SU-DHL-6 (cell line): ENCODE measurements at regions not wholly inside any gene's neighbourhood (a gene's known extent, or its start where the extent isn't known, plus 50 kb on each side); places are given as distances from the start of the nearest gene placed in this dataset.

ENCODE experiments used
- H2AFZ ChIP-seq: fragments of 200-600 bp; sonication (generic); 2 replicates; pipeline ENCODE4 v1.6.1; 2014; ENCODE audit warnings: low read depth, mild to moderate bottlenecking, moderate library complexity, mixed read lengths, antibody characterized with exemption, low read length; ENCODE audit not compliant: severe bottlenecking
- H3F3A ChIP-seq: fragments of 200-600 bp; shearing (Covaris generic); 2 replicates; pipeline ENCODE4 v1.6.0; 2016; ENCODE audit warnings: antibody characterized with exemption, mild to moderate bottlenecking; ENCODE audit not compliant: insufficient read depth
- H3K27ac ChIP-seq: fragments of 200-600 bp; sonication (generic); 2 replicates; pipeline ENCODE4 v1.5.1; 2016; ENCODE audit warnings: low read depth, mild to moderate bottlenecking, low read length, moderate library complexity, mixed read lengths
- H3K27me3 ChIP-seq: fragments of 200-600 bp; sonication (generic), shearing (Covaris generic); 2 replicates; pipeline ENCODE4 v1.6.0; 2014; ENCODE audit warnings: mild to moderate bottlenecking, low read length
- H3K36me3 ChIP-seq: fragments of 200-600 bp; sonication (generic); 2 replicates; pipeline ENCODE4 v1.6.1; 2014; ENCODE audit warnings: mild to moderate bottlenecking, low read length, mixed read lengths
- H3K4me2 ChIP-seq: fragments of 300-600, 200-600 bp; shearing (Covaris generic), sonication (generic); 2 replicates; pipeline ENCODE4 v1.6.0; 2014; ENCODE audit warnings: low read length, low read depth, mild to moderate bottlenecking; ENCODE audit not compliant: poor library complexity, severe bottlenecking
- H3K4me3 ChIP-seq: fragments of 200-600 bp; sonication (generic); 2 replicates; pipeline ENCODE4 v1.5.1; 2014; ENCODE audit warnings: antibody characterized with exemption, low read length, mild to moderate bottlenecking, mixed read lengths; ENCODE audit not compliant: insufficient read depth, poor library complexity, severe bottlenecking
- H3K79me2 ChIP-seq: fragments of 200-600 bp; sonication (generic); 2 replicates; pipeline ENCODE4 v1.6.1; 2014; ENCODE audit warnings: mild to moderate bottlenecking, low read length, moderate library complexity; ENCODE audit not compliant: insufficient read depth
- H3K9ac ChIP-seq: fragments of 200-600 bp; sonication (generic); 2 replicates; pipeline ENCODE4 v1.7.0; 2014; ENCODE audit warnings: mild to moderate bottlenecking, low read length
- H3K9me2 ChIP-seq: fragments of 200-600 bp; sonication (generic); replicated peaks from 2 replicates; pipeline ENCODE4 v1.6.1; 2014; ENCODE audit warnings: low read length; ENCODE audit not compliant: insufficient read depth
- H3K9me3 ChIP-seq: fragments of 200-600 bp; sonication (generic); 2 replicates; pipeline ENCODE4 v1.6.1; 2014; ENCODE audit warnings: low read length, mixed read lengths; ENCODE audit not compliant: insufficient read depth
- H4K20me1 ChIP-seq: fragments of 200-600 bp; sonication (generic); 2 replicates; pipeline ENCODE4 v1.6.1; 2014; ENCODE audit warnings: low read depth, mild to moderate bottlenecking, antibody characterized with exemption, low read length, moderate library complexity, mixed read lengths
- CTCF ChIP-seq: fragments of 200-600 bp; sonication (generic); IDR thresholded peaks from one replicate; pipeline ENCODE4 v1.5.1; 2017; ENCODE audit warnings: antibody characterized with exemption, mild to moderate bottlenecking, low read length, moderate library complexity; ENCODE audit not compliant: insufficient read depth, poor library complexity, severe bottlenecking
- EZH2phosphoT487 ChIP-seq: fragments of 200-600 bp; sonication (generic), shearing (Covaris generic); conservative IDR thresholded peaks from 2 replicates; pipeline ENCODE4 v1.6.1; 2018; ENCODE audit warnings: mild to moderate bottlenecking, antibody characterized with exemption, low read length, moderate library complexity, mixed read lengths

- H3K4me2 ChIP-seq, result no peak overlapping the region
- H3K9me3 ChIP-seq, result no peaks in the 10 kb centered on the region
- no peak overlapping the region for H3K4me3 ChIP-seq
- H3K27me3 ChIP-seq, result no peaks in the 10 kb centered on the region
- TF ChIP-seq EZH2phosphoT487, result no peak
- TF ChIP-seq CTCF, result no peak
- no peak overlapping the region for H2AFZ ChIP-seq
- H3K9me2 ChIP-seq, result no peaks in the 10 kb centered on the region
- no peak overlapping the region for H3K9ac ChIP-seq
- H3F3A ChIP-seq, result no peaks in the 10 kb centered on the region
- H3K27ac ChIP-seq, result no peak overlapping the region
- H3K79me2 ChIP-seq, result no peaks in the 10 kb centered on the region
- H3K36me3 ChIP-seq, result no peaks in the 10 kb centered on the region
- no peaks in the 10 kb centered on the region for H4K20me1 ChIP-seq
Observed at GRCh38 chr4:171181090-171181489, 632.1 kb upstream of the GALNTL6 start.

GRCh38 chr4:171170671-171171070 lies 642.5 kb upstream of the GALNTL6 start:
- no peak overlapping the region for H2AFZ ChIP-seq
- H3K4me2 ChIP-seq, result no peak overlapping the region

DNA sequence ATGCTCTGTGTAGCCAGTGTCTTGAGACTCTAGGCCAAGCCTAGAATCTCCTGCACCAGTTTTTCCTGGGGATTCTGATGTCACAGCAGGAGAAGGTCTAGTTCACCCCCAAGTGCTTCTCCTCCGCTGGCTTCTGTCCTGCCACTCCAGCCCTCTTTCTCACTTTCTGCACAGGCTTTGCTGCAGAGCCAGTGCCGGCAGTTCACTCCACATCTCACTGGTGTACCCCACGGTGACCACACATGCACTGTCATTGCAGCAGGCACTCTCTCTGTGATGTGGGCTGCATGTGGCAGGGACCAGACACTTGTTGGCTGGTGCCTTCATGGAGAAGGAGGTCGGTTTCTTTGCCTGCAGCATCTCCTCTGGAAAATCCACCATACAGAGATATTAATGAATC lies 643.8 kb upstream of the GALNTL6 start:
- H3K27ac ChIP-seq, result no peak overlapping the region
- no peak overlapping the region for H3K9ac ChIP-seq
- no peaks in the 10 kb centered on the region for H3K9me3 ChIP-seq
- H3K27me3 ChIP-seq, result no peaks in the 10 kb centered on the region
- no peaks in the 10 kb centered on the region for H3K36me3 ChIP-seq
- H3K9me2 ChIP-seq, result no peaks in the 10 kb centered on the region
- no peaks in the 10 kb centered on the region for H4K20me1 ChIP-seq
- TF ChIP-seq EZH2phosphoT487, result no peak
- TF ChIP-seq CTCF, result no peak
- no peaks in the 10 kb centered on the region for H3F3A ChIP-seq
- H2AFZ ChIP-seq, result no peak overlapping the region
- no peak overlapping the region for H3K4me2 ChIP-seq
- no peak overlapping the region for H3K4me3 ChIP-seq
- H3K79me2 ChIP-seq, result no peaks in the 10 kb centered on the region

More at GRCh38 chr4:171170671-171171070, 642.5 kb upstream of the GALNTL6 start:
- TF ChIP-seq EZH2phosphoT487 (no peak), CTCF (no peak)
- no peak overlapping the region for H3K9ac ChIP-seq
- H3K4me3 ChIP-seq, result no peak overlapping the region
- H3K9me2 ChIP-seq, result no peaks in the 10 kb centered on the region
- H3F3A ChIP-seq, result no peaks in the 10 kb centered on the region
- H3K27me3 ChIP-seq, result no peaks in the 10 kb centered on the region
- no peaks in the 10 kb centered on the region for H3K9me3 ChIP-seq
- no peaks in the 10 kb centered on the region for H4K20me1 ChIP-seq
- no peak overlapping the region for H3K27ac ChIP-seq
- no peaks in the 10 kb centered on the region for H3K36me3 ChIP-seq
- H3K79me2 ChIP-seq, result no peaks in the 10 kb centered on the region
